ENCODE measurements at regions not wholly inside any gene's neighbourhood (a gene's known extent, or its start where the extent isn't known, plus 50 kb on each side); places are given as distances from the start of the nearest gene placed in this dataset.
A peak's percentile ranks its signal among the peaks of the same experiment; 100 is the strongest.

- H3K4me3 Mint-ChIP-seq = no peak overlapping the region
- H3K36me3 Mint-ChIP-seq = no peaks in the 10 kb centered on the region
- POLR2A ChIA-PET = no interaction called here
- H3K27me3 Mint-ChIP-seq = peaks cover 15% of the 10 kb centered on the region
- no peaks in the 10 kb centered on the region for H3K4me1 Mint-ChIP-seq
- ATAC-seq (ENCODE audit: low read depth) (no peak), DNase-seq (no peak)
- no peak overlapping the region for H3K27ac Mint-ChIP-seq
- no peaks in the 10 kb centered on the region for H3K9me3 Mint-ChIP-seq
Observed at GRCh38 chr12:107231303-107231702, 138.0 kb upstream of the CRY1 start.

- Mint-ChIP-seq H3K4me1 (peaks cover 11% of the 10 kb centered on the region), H3K4me3 (no peak overlapping the region), H3K27me3 (peaks cover 8% of the 10 kb centered on the region), H3K27ac (no peak overlapping the region), H3K9me3 (no peaks in the 10 kb centered on the region), H3K36me3 (no peaks in the 10 kb centered on the region)
- POLR2A ChIA-PET = no interaction called here
- no peak for DNase-seq
- no peak for ATAC-seq (ENCODE audit: low read depth)
Observed at GRCh38 chr12:107233551-107233950, 140.2 kb upstream of the CRY1 start.

GRCh38 chr12:107235600-107235999 lies 142.3 kb upstream of the CRY1 start:
- no peak overlapping the region for H3K27ac Mint-ChIP-seq

DNA sequence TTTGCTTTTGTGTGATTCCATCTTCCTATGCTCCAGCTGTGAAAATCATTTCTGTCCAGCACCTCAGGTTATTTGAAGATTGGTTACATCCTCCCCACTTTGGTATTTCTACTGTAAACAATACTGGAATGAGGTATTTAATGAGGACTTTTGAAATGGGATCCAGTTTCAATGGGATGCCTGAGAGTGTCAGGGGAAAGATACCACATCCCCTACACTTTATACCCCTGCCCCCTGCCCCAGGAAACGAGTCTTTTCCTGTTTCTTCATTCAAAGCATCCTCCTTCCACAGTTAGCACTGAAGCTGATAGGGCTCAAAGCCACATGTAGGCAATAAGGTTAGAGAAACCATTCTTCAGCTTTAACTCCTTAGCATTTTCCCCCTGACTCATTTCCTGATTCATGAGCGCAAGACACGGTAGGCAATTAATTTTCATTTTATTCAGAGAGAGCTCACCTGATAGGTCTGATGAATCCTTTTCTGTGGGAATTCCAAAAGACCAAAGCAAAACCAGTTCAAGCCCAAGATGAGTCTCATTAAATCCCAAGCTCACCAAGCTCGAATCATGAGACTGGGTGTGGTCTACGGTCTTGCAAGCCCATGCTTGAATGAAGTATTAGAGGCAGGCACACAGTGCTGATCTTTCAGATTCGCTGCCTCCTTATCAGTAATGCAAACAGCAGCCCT lies 143.6 kb upstream of the CRY1 start:
- no peak overlapping the region for H3K4me3 Mint-ChIP-seq
- H3K36me3 Mint-ChIP-seq = no peaks in the 10 kb centered on the region
- peaks cover 8% of the 10 kb centered on the region for H3K27me3 Mint-ChIP-seq
- POLR2A ChIA-PET = interaction anchor here (0.6 kb wide), 1 partner anchor 10 kb away, joined by 7 read pairs; no protein-coding TSS in a partner anchor
- no peak overlapping the region for H3K27ac Mint-ChIP-seq
- DNase-seq (no peak), ATAC-seq (ENCODE audit: low read depth) (peak; percentile 30)
- no peaks in the 10 kb centered on the region for H3K9me3 Mint-ChIP-seq
- peaks cover 11% of the 10 kb centered on the region for H3K4me1 Mint-ChIP-seq

More at GRCh38 chr12:107235600-107235999, 142.3 kb upstream of the CRY1 start:
- Mint-ChIP-seq H3K4me1 (peaks cover 11% of the 10 kb centered on the region), H3K4me3 (no peak overlapping the region), H3K9me3 (no peaks in the 10 kb centered on the region), H3K36me3 (no peaks in the 10 kb centered on the region), H3K27me3 (peaks cover 8% of the 10 kb centered on the region)
- ATAC-seq (ENCODE audit: low read depth) (no peak), DNase-seq (no peak)
- POLR2A ChIA-PET = no interaction called here

DNA sequence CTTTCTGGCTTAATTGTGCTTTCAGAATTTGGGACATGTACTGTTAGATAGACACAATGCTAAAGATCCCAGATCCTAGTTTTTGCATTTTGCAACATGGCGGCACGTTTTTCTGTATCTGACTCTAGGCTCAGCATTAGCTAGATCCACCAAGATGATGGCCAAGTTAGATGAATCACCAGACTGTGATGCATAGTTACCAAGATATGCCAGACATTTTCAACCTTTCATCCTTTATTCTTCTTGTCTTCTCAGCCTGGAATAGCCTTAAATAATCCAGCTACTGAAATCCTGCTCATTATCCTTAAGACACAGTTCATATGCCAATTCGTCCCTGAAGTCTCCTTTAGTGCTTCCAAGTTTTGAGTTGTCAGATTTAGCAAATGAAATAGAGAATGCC lies 144.9 kb upstream of the CRY1 start:
- Mint-ChIP-seq H3K36me3 (no peaks in the 10 kb centered on the region), H3K9me3 (no peaks in the 10 kb centered on the region), H3K4me1 (peaks cover 11% of the 10 kb centered on the region), H3K4me3 (no peak overlapping the region), H3K27me3 (peaks cover 8% of the 10 kb centered on the region), H3K27ac (no peak overlapping the region)
- DNase-seq (no peak), ATAC-seq (ENCODE audit: low read depth) (no peak)
- POLR2A ChIA-PET = no interaction called here

DNA sequence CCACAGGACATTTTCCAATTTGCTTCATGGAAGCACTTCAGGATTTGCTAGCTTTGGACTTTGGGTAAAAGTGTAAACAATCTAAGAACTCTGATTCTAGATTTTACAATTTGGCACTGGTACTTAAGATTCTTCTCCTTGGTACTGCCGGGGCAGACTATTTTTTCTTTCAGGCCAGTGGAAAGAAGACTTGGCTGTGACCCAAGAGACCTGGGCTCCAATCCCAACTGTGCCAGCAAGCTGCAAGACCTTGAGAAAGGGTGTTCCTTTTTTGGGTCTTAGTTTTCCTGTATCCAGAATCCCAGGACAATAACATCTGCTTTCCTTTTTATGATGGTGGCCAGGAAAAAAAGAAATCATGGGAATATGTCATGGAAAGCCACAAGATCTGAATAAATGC lies 148.1 kb upstream of the CRY1 start:
- no peak overlapping the region for H3K27ac Mint-ChIP-seq
- no peaks in the 10 kb centered on the region for H3K9me3 Mint-ChIP-seq
- DNase-seq (no peak), ATAC-seq (ENCODE audit: low read depth) (no peak)
- H3K4me1 Mint-ChIP-seq = peaks cover 11% of the 10 kb centered on the region
- POLR2A ChIA-PET = no interaction called here
- no peaks in the 10 kb centered on the region for H3K36me3 Mint-ChIP-seq
- no peak overlapping the region for H3K4me3 Mint-ChIP-seq
- no peaks in the 10 kb centered on the region for H3K27me3 Mint-ChIP-seq

DNA sequence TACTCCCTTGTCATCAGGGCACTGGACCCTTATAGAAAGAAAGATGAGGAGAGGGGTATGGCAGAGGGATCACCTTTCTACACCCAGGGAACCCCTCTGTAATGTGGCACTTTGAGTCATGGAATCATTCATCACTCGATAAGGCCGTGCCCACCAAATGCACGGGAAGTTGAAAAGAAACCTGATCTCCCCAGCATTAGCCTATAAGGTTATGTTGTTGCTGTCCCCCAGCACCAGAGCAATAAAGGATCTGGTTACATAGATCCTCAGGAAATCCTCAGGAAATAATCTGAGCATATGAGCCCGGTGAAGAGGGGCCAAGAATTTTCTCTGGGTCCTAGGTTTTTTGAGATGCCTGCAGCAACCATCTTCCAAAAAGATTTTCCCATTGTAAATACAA lies 148.8 kb upstream of the CRY1 start:
- H3K27me3 Mint-ChIP-seq = no peaks in the 10 kb centered on the region
- H3K4me3 Mint-ChIP-seq = no peak overlapping the region

GRCh38 chr12:107243341-107243740 lies 150.0 kb upstream of the CRY1 start:
- H3K27me3 Mint-ChIP-seq = no peaks in the 10 kb centered on the region
- ATAC-seq (ENCODE audit: low read depth) (no peak), DNase-seq (no peak)
- H3K36me3 Mint-ChIP-seq = no peaks in the 10 kb centered on the region
- POLR2A ChIA-PET = no interaction called here
- no peak overlapping the region for H3K27ac Mint-ChIP-seq
- H3K4me3 Mint-ChIP-seq = no peak overlapping the region
- no peaks in the 10 kb centered on the region for H3K4me1 Mint-ChIP-seq
- no peaks in the 10 kb centered on the region for H3K9me3 Mint-ChIP-seq

More for the DNA sequence above, 148.8 kb upstream of the CRY1 start:
- DNase-seq (no peak), ATAC-seq (ENCODE audit: low read depth) (no peak)
- H3K27ac Mint-ChIP-seq = no peak overlapping the region
- H3K9me3 Mint-ChIP-seq = no peaks in the 10 kb centered on the region
- POLR2A ChIA-PET = no interaction called here
- peaks cover 5% of the 10 kb centered on the region for H3K4me1 Mint-ChIP-seq
- no peaks in the 10 kb centered on the region for H3K36me3 Mint-ChIP-seq

- ATAC-seq (ENCODE audit: low read depth) (no peak), DNase-seq (no peak)
- Mint-ChIP-seq H3K27ac (no peak overlapping the region), H3K4me1 (no peaks in the 10 kb centered on the region), H3K36me3 (no peaks in the 10 kb centered on the region), H3K4me3 (no peak overlapping the region), H3K9me3 (no peaks in the 10 kb centered on the region), H3K27me3 (peaks cover 2% of the 10 kb centered on the region)
- POLR2A ChIA-PET = no interaction called here
Observed at GRCh38 chr12:107244584-107244983, 151.2 kb upstream of the CRY1 start.

GRCh38 chr12:107247650-107248049 lies 154.3 kb upstream of the CRY1 start:
- H3K27me3 Mint-ChIP-seq = peaks cover 2% of the 10 kb centered on the region
- no peak overlapping the region for H3K27ac Mint-ChIP-seq
- no peak overlapping the region for H3K4me3 Mint-ChIP-seq
- peaks cover 1% of the 10 kb centered on the region for H3K9me3 Mint-ChIP-seq
- H3K4me1 Mint-ChIP-seq = no peaks in the 10 kb centered on the region
- no peak for DNase-seq
- POLR2A ChIA-PET = no interaction called here
- no peak for ATAC-seq (ENCODE audit: low read depth)
- no peaks in the 10 kb centered on the region for H3K36me3 Mint-ChIP-seq

GRCh38 chr12:107248187-107248586 lies 154.8 kb upstream of the CRY1 start:
- ATAC-seq (ENCODE audit: low read depth) (no peak), DNase-seq (no peak)
- Mint-ChIP-seq H3K4me1 (no peaks in the 10 kb centered on the region), H3K9me3 (peaks cover 1% of the 10 kb centered on the region), H3K4me3 (no peak overlapping the region), H3K27ac (no peak overlapping the region), H3K36me3 (no peaks in the 10 kb centered on the region), H3K27me3 (peaks cover 7% of the 10 kb centered on the region)
- POLR2A ChIA-PET = no interaction called here

- Mint-ChIP-seq H3K27me3 (peaks cover 19% of the 10 kb centered on the region), H3K27ac (no peak overlapping the region), H3K9me3 (peaks cover 4% of the 10 kb centered on the region), H3K36me3 (no peaks in the 10 kb centered on the region), H3K4me3 (no peak overlapping the region), H3K4me1 (no peaks in the 10 kb centered on the region)
- ATAC-seq (ENCODE audit: low read depth) (no peak), DNase-seq (no peak)
- POLR2A ChIA-PET = no interaction called here
Observed at GRCh38 chr12:107251288-107251687, 157.9 kb upstream of the CRY1 start.

GRCh38 chr12:107253361-107253760 lies 160.0 kb upstream of the CRY1 start:
- Mint-ChIP-seq H3K27me3 (peaks cover 19% of the 10 kb centered on the region), H3K9me3 (peaks cover 4% of the 10 kb centered on the region), H3K36me3 (no peaks in the 10 kb centered on the region), H3K4me1 (no peaks in the 10 kb centered on the region), H3K27ac (no peak overlapping the region), H3K4me3 (no peak overlapping the region)
- POLR2A ChIA-PET = no interaction called here
- DNase-seq = no peak
- ATAC-seq (ENCODE audit: low read depth) = no peak

DNA sequence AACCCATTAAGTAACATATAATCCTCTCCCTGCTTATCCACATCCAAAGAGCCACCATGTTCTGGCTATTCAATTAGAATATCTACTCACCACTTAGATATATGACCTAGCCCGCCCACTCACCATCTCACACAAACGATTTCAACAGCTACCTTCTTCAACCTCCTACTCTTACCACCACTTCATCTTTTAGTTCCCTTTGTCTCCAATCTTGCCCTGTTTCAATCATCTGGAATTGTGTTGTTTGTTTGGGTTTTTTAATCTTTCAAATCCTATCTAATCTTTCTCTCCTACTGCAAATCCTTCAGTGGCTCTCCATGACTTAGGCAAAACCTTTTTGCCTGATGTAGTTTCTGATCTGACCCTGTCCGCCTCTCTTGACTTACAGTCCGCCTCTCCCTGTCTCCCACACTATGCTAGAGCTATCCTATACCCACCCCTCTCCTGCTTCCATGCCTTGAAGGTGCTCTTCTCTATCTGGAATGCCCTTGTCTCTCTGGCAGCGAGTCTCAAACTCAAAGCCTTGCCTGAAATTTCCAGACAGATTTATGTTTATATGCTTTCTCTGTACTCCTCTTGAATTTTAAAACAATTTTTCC lies 161.0 kb upstream of the CRY1 start:
- no peak for ATAC-seq (ENCODE audit: low read depth)
- H3K27ac Mint-ChIP-seq = no peak overlapping the region

More for the DNA sequence above, 161.0 kb upstream of the CRY1 start:
- no peak for DNase-seq
- POLR2A ChIA-PET = no interaction called here
- Mint-ChIP-seq H3K36me3 (no peaks in the 10 kb centered on the region), H3K4me1 (no peaks in the 10 kb centered on the region), H3K9me3 (peaks cover 4% of the 10 kb centered on the region), H3K27me3 (peaks cover 17% of the 10 kb centered on the region), H3K4me3 (no peak overlapping the region)

All from activated naive CD8-positive, alpha-beta T cell treated with anti-CD3 and anti-CD28 coated beads, Interleukin-2, amount 10 ng/mL, durations not matched to agents 7 days and 5 days (primary cell).